OCI-LY7 (cell line): ENCODE measurements at regions not wholly inside any gene's neighbourhood (a gene's known extent, or its start where the extent isn't known, plus 50 kb on each side); places are given as distances from the start of the nearest gene placed in this dataset.

Experiments used
- BruUV-seq: library from RNA; stranded (reverse); fragments of 400-500 nt; replicated peaks from 2 replicates; lab custom pipeline; 2021; lab: Mats Ljungman, UMichigan
- CTCF ChIA-PET: fragments of 300-600 bp; sonication (Branson Sonifier 250); formaldehyde crosslinking; loops from one replicate; lab custom pipeline; 2022; ENCODE audit warnings: antibody characterized with exemption; ENCODE audit not compliant: unreplicated experiment; lab: Charles Lee
- POLR2A ChIA-PET: fragments of 300-600 bp; sonication (Branson Sonifier 250); formaldehyde crosslinking; loops from one replicate; lab custom pipeline; 2022; ENCODE audit warnings: antibody characterized with exemption; lab: Charles Lee
- DNase-seq: peaks from one replicate; pipeline ENCODE4 v3.0.0-alpha.2; 2015; ENCODE audit warnings: low spot score
- H2AFZ ChIP-seq: fragments of 200-600 bp; sonication (generic), shearing (Covaris generic); 2 replicates; pipeline ENCODE4 v1.6.1; 2014; ENCODE audit warnings: mild to moderate bottlenecking, antibody characterized with exemption, low read length, moderate library complexity
- H3K27ac ChIP-seq: fragments of 200-600 bp; sonication (generic); 2 replicates; pipeline ENCODE4 v1.5.1; 2014; ENCODE audit warnings: mixed run types, low read depth, mild to moderate bottlenecking, moderate library complexity, low read length, inconsistent platforms; ENCODE audit not compliant: poor library complexity, severe bottlenecking
- H3K36me3 ChIP-seq: fragments of 200-600 bp; sonication (generic); 2 replicates; pipeline ENCODE4 v1.6.1; 2014; ENCODE audit warnings: mild to moderate bottlenecking, antibody characterized with exemption, low read length, moderate library complexity, mixed read lengths; ENCODE audit not compliant: insufficient read depth
- H3K4me1 ChIP-seq: fragments of 200-600 bp; sonication (generic); 2 replicates; pipeline ENCODE4 v1.5.1; 2014; ENCODE audit warnings: mild to moderate bottlenecking, low read length; ENCODE audit not compliant: insufficient read depth, poor library complexity, severe bottlenecking
- H3K4me2 ChIP-seq: fragments of 200-600 bp; sonication (generic); 2 replicates; pipeline ENCODE4 v1.6.1; 2014; ENCODE audit warnings: mild to moderate bottlenecking, low read length
- H3K4me3 ChIP-seq: fragments of 200-600 bp; sonication (generic); 2 replicates; pipeline ENCODE4 v1.5.1; 2014; ENCODE audit warnings: mild to moderate bottlenecking, low read depth, low read length; ENCODE audit not compliant: poor library complexity, severe bottlenecking
- H3K79me2 ChIP-seq: fragments of 200-600 bp; sonication (generic); 2 replicates; pipeline ENCODE4 v1.6.1; 2016; ENCODE audit warnings: low read depth, mild to moderate bottlenecking, low read length, moderate library complexity, mixed read lengths; ENCODE audit not compliant: insufficient read depth
- H3K9me2 ChIP-seq: fragments of 200-600 bp; sonication (generic); 2 replicates; pipeline ENCODE4 v1.6.1; 2016; ENCODE audit warnings: mild to moderate bottlenecking, low read length, mixed read lengths; ENCODE audit not compliant: insufficient read depth
- H3K9me3 ChIP-seq: fragments of 200-600 bp; sonication (generic); 2 replicates; pipeline ENCODE4 v1.6.1; 2014; ENCODE audit warnings: mild to moderate bottlenecking, mixed run types, low read length, mixed read lengths
- H4K20me1 ChIP-seq: fragments of 200-600 bp; sonication (generic); 2 replicates; pipeline ENCODE4 v1.6.1; 2014; ENCODE audit warnings: mild to moderate bottlenecking, antibody characterized with exemption, low read length, moderate library complexity, mixed read lengths; ENCODE audit not compliant: insufficient read depth
- CTCF ChIP-seq: fragments of 200-600 bp; sonication (generic); conservative IDR thresholded peaks from 2 replicates; pipeline ENCODE4 v1.5.1; 2014; ENCODE audit warnings: mild to moderate bottlenecking, antibody characterized with exemption, low read length, moderate library complexity, mixed read lengths
- EZH2phosphoT487 ChIP-seq: fragments of 200-600 bp; sonication (generic); IDR thresholded peaks from 2 replicates; pipeline ENCODE4 v1.6.1; 2018; ENCODE audit warnings: low read depth, borderline replicate concordance, mild to moderate bottlenecking, mixed run types, antibody characterized with exemption, low read length, moderate library complexity, mixed read lengths
- intact Hi-C: fragments of 100-400 bp; cut with micrococcal nuclease; formaldehyde crosslinking; loops from one replicate; pipeline ENCODE4 v1.10.0; 2022; ENCODE audit not compliant: unreplicated experiment

GRCh38 chr10:129241461-129241860 is 225.6 kb upstream of the MGMT start:
- no peaks in the 10 kb centered on the region for H3K4me1 ChIP-seq
- no peak overlapping the region for H3K4me3 ChIP-seq
- no peak for TF ChIP-seq CTCF
- no peak for TF ChIP-seq EZH2phosphoT487
- no peaks in the 10 kb centered on the region for H3K9me3 ChIP-seq
- H3K9me2 ChIP-seq, result no peaks in the 10 kb centered on the region
- H2AFZ ChIP-seq, result no peak overlapping the region
- H3K27ac ChIP-seq, result no peak overlapping the region
- no peaks in the 10 kb centered on the region for H3K79me2 ChIP-seq
- no peaks in the 10 kb centered on the region for H4K20me1 ChIP-seq
- intact Hi-C loops, result no loop called here
- POLR2A ChIA-PET, result no interaction called here
- no TSS peak for BruUV-seq
- no peaks in the 10 kb centered on the region for H3K36me3 ChIP-seq
- no peak for DNase-seq
- CTCF ChIA-PET, result no interaction called here
- no peak overlapping the region for H3K4me2 ChIP-seq

- H2AFZ ChIP-seq, result no peak overlapping the region
- CTCF ChIA-PET, result no interaction called here
- H3K4me3 ChIP-seq, result no peak overlapping the region
- BruUV-seq, result no TSS peak
- no peaks in the 10 kb centered on the region for H3K9me3 ChIP-seq
- POLR2A ChIA-PET, result no interaction called here
- H3K79me2 ChIP-seq, result no peaks in the 10 kb centered on the region
- intact Hi-C loops, result no loop called here
- no peaks in the 10 kb centered on the region for H3K4me1 ChIP-seq
- no peak for DNase-seq
- no peaks in the 10 kb centered on the region for H3K9me2 ChIP-seq
- no peak overlapping the region for H3K27ac ChIP-seq
- H3K36me3 ChIP-seq, result no peaks in the 10 kb centered on the region
- TF ChIP-seq CTCF (no peak), EZH2phosphoT487 (no peak)
- no peaks in the 10 kb centered on the region for H4K20me1 ChIP-seq
- H3K4me2 ChIP-seq, result no peak overlapping the region
These were observed 222.7 kb upstream of the MGMT start for GRCh38 chr10:129244298-129244697.

- no peak for TF ChIP-seq EZH2phosphoT487
- no peak for TF ChIP-seq CTCF
- H2AFZ ChIP-seq, result no peak overlapping the region
- no peaks in the 10 kb centered on the region for H3K9me3 ChIP-seq
- CTCF ChIA-PET, result no interaction called here
- H3K27ac ChIP-seq, result no peak overlapping the region
- no peaks in the 10 kb centered on the region for H3K79me2 ChIP-seq
- POLR2A ChIA-PET, result no interaction called here
- no peaks in the 10 kb centered on the region for H4K20me1 ChIP-seq
- no TSS peak for BruUV-seq
- H3K4me2 ChIP-seq, result no peak overlapping the region
- intact Hi-C loops, result no loop called here
- H3K4me1 ChIP-seq, result no peaks in the 10 kb centered on the region
- no peak overlapping the region for H3K4me3 ChIP-seq
- no peak for DNase-seq
- no peaks in the 10 kb centered on the region for H3K36me3 ChIP-seq
- no peaks in the 10 kb centered on the region for H3K9me2 ChIP-seq
These were observed 222.3 kb upstream of the MGMT start for GRCh38 chr10:129244757-129245156.
